ENCODE measurements at regions not wholly inside any gene's neighbourhood (a gene's known extent, or its start where the extent isn't known, plus 50 kb on each side); places are given as distances from the start of the nearest gene placed in this dataset.

- Histone ChIP-seq H3K27ac (ENCODE audit: low read length) (no peak overlapping the region), H2AFZ (ENCODE audit: low read depth, low read length) (no peak overlapping the region), H3K36me3 (ENCODE audit: insufficient read depth, low read length) (no peaks in the 10 kb centered on the region), H4K20me1 (ENCODE audit: insufficient read depth, low read length) (no peaks in the 10 kb centered on the region), H3K27me3 (ENCODE audit: insufficient read depth, low read length, poor library complexity) (no peaks in the 10 kb centered on the region), H3K4me1 (ENCODE audit: insufficient read depth, low read length) (no peaks in the 10 kb centered on the region), H3K4me2 (ENCODE audit: insufficient read depth, low read length) (no peak overlapping the region), H3K9me3 (ENCODE audit: insufficient read depth, low read length, severe bottlenecking) (no peaks in the 10 kb centered on the region), H3K4me3 (ENCODE audit: low read depth in 1 of 2, low read length in 2 of 2) (no peak overlapping the region), H3K9ac (ENCODE audit: low read depth, low read length) (no peak overlapping the region), H3K79me2 (ENCODE audit: insufficient read depth, low read length) (no peaks in the 10 kb centered on the region)
- ATAC-seq (ENCODE audit: insufficient read depth, low read depth) (no peak), DNase-seq (no peak)
- TF ChIP-seq CTCF (IDR thresholded peaks at IDR 0.05; ENCODE audit: borderline replicate concordance, extremely low read depth, low read length, poor library complexity, severe bottlenecking) (no peak), EZH2 (IDR thresholded peaks at IDR 0.05; ENCODE audit: borderline replicate concordance, low read depth, low read length, severe bottlenecking) (no peak)
Observed at GRCh38 chr4:126790633-126791032, 842.1 kb upstream of the INTU start.

GRCh38 chr4:126794363-126794762, 838.4 kb upstream of the INTU start:
- Histone ChIP-seq H4K20me1 (ENCODE audit: insufficient read depth, low read length) (no peaks in the 10 kb centered on the region), H3K4me2 (ENCODE audit: insufficient read depth, low read length) (no peak overlapping the region), H3K36me3 (ENCODE audit: insufficient read depth, low read length) (no peaks in the 10 kb centered on the region), H3K4me1 (ENCODE audit: insufficient read depth, low read length) (no peaks in the 10 kb centered on the region), H3K4me3 (ENCODE audit: low read depth in 1 of 2, low read length in 2 of 2) (no peak overlapping the region), H3K9ac (ENCODE audit: low read depth, low read length) (no peak overlapping the region), H2AFZ (ENCODE audit: low read depth, low read length) (no peak overlapping the region), H3K79me2 (ENCODE audit: insufficient read depth, low read length) (no peaks in the 10 kb centered on the region), H3K9me3 (ENCODE audit: insufficient read depth, low read length, severe bottlenecking) (no peaks in the 10 kb centered on the region), H3K27me3 (ENCODE audit: insufficient read depth, low read length, poor library complexity) (no peaks in the 10 kb centered on the region), H3K27ac (ENCODE audit: low read length) (no peak overlapping the region)
- TF ChIP-seq CTCF (IDR thresholded peaks at IDR 0.05; ENCODE audit: borderline replicate concordance, extremely low read depth, low read length, poor library complexity, severe bottlenecking) = no peak
- no peak for TF ChIP-seq EZH2 (IDR thresholded peaks at IDR 0.05; ENCODE audit: borderline replicate concordance, low read depth, low read length, severe bottlenecking)
- no peak for DNase-seq
- ATAC-seq (ENCODE audit: insufficient read depth, low read depth) = no peak

GRCh38 chr4:126798214-126798613, 834.5 kb upstream of the INTU start:
- Histone ChIP-seq H3K9ac (ENCODE audit: low read depth, low read length) (no peak overlapping the region), H4K20me1 (ENCODE audit: insufficient read depth, low read length) (no peaks in the 10 kb centered on the region), H3K27ac (ENCODE audit: low read length) (no peak overlapping the region), H2AFZ (ENCODE audit: low read depth, low read length) (no peak overlapping the region), H3K4me3 (ENCODE audit: low read depth in 1 of 2, low read length in 2 of 2) (no peak overlapping the region), H3K79me2 (ENCODE audit: insufficient read depth, low read length) (no peaks in the 10 kb centered on the region), H3K27me3 (ENCODE audit: insufficient read depth, low read length, poor library complexity) (no peaks in the 10 kb centered on the region), H3K4me2 (ENCODE audit: insufficient read depth, low read length) (no peak overlapping the region), H3K9me3 (ENCODE audit: insufficient read depth, low read length, severe bottlenecking) (no peaks in the 10 kb centered on the region), H3K36me3 (ENCODE audit: insufficient read depth, low read length) (no peaks in the 10 kb centered on the region), H3K4me1 (ENCODE audit: insufficient read depth, low read length) (no peaks in the 10 kb centered on the region)
- TF ChIP-seq CTCF (IDR thresholded peaks at IDR 0.05; ENCODE audit: borderline replicate concordance, extremely low read depth, low read length, poor library complexity, severe bottlenecking) (no peak), EZH2 (IDR thresholded peaks at IDR 0.05; ENCODE audit: borderline replicate concordance, low read depth, low read length, severe bottlenecking) (no peak)
- DNase-seq (no peak), ATAC-seq (ENCODE audit: insufficient read depth, low read depth) (no peak)

GRCh38 chr4:126799416-126799815, 833.3 kb upstream of the INTU start:
- Histone ChIP-seq H3K36me3 (ENCODE audit: insufficient read depth, low read length) (no peaks in the 10 kb centered on the region), H3K9me3 (ENCODE audit: insufficient read depth, low read length, severe bottlenecking) (no peaks in the 10 kb centered on the region), H4K20me1 (ENCODE audit: insufficient read depth, low read length) (no peaks in the 10 kb centered on the region), H3K79me2 (ENCODE audit: insufficient read depth, low read length) (no peaks in the 10 kb centered on the region), H3K4me3 (ENCODE audit: low read depth in 1 of 2, low read length in 2 of 2) (no peak overlapping the region), H3K4me1 (ENCODE audit: insufficient read depth, low read length) (no peaks in the 10 kb centered on the region), H3K27ac (ENCODE audit: low read length) (no peak overlapping the region), H2AFZ (ENCODE audit: low read depth, low read length) (no peak overlapping the region), H3K27me3 (ENCODE audit: insufficient read depth, low read length, poor library complexity) (no peaks in the 10 kb centered on the region), H3K4me2 (ENCODE audit: insufficient read depth, low read length) (no peak overlapping the region), H3K9ac (ENCODE audit: low read depth, low read length) (no peak overlapping the region)
- TF ChIP-seq CTCF (IDR thresholded peaks at IDR 0.05; ENCODE audit: borderline replicate concordance, extremely low read depth, low read length, poor library complexity, severe bottlenecking) (no peak), EZH2 (IDR thresholded peaks at IDR 0.05; ENCODE audit: borderline replicate concordance, low read depth, low read length, severe bottlenecking) (no peak)
- DNase-seq (no peak), ATAC-seq (ENCODE audit: insufficient read depth, low read depth) (no peak)
